PC-3 (cell line): ENCODE measurements at regions not wholly inside any gene's neighbourhood (a gene's known extent, or its start where the extent isn't known, plus 50 kb on each side); places are given as distances from the start of the nearest gene placed in this dataset.

Experiments
- ATAC-seq: fragments of 200-7000 bp; cut with Tn5 transposase; 2 replicates; pipeline ENCODE4 v1.9.1; 2020; ENCODE audit warnings: mild to moderate bottlenecking, moderate library complexity
- BruUV-seq: library from RNA; stranded (reverse); fragments of 400-500 nt; replicated peaks from 2 replicates; lab custom pipeline; 2021; lab: Mats Ljungman, UMichigan
- CTCF ChIA-PET: fragments of 300-600 bp; sonication (Branson Sonifier 250); formaldehyde crosslinking; loops from one replicate; lab custom pipeline; 2022; ENCODE audit warnings: antibody characterized with exemption; lab: Charles Lee
- POLR2A ChIA-PET: fragments of 300-600 bp; sonication (Branson Sonifier 250); formaldehyde crosslinking; loops from one replicate; lab custom pipeline; 2022; ENCODE audit warnings: antibody characterized with exemption; ENCODE audit not compliant: unreplicated experiment; lab: Charles Lee
- DNase-seq: peaks from one replicate; pipeline ENCODE4 v3.0.0-alpha.2; 2015
- H2AFZ ChIP-seq: fragments of 300-600 bp; sonication (generic); 2 replicates; pipeline ENCODE4 v1.6.0; 2016; ENCODE audit warnings: antibody characterized with exemption, low read length
- H3F3A ChIP-seq: fragments of 300-600 bp; sonication (generic); one replicate; pipeline ENCODE4 v1.6.0; 2017; ENCODE audit warnings: antibody characterized with exemption, low read length, control low read depth, mild to moderate bottlenecking; ENCODE audit not compliant: unreplicated experiment
- H3K27ac ChIP-seq: fragments of 300-600 bp; sonication (generic); 2 replicates; pipeline ENCODE4 v1.5.1; 2016; ENCODE audit warnings: mild to moderate bottlenecking, low read length
- H3K27me3 ChIP-seq: fragments of 300-600 bp; sonication (generic); 2 replicates; pipeline ENCODE4 v1.6.1; 2016; ENCODE audit warnings: low read length, mixed read lengths
- H3K36me3 ChIP-seq: fragments of 300-600 bp; sonication (generic); 2 replicates; pipeline ENCODE4 v1.6.1; 2016; ENCODE audit warnings: low read depth, mixed run types, low read length, mixed read lengths
- H3K4me1 ChIP-seq: fragments of 300-600 bp; sonication (generic); 2 replicates; pipeline ENCODE4 v1.5.1; 2016; ENCODE audit warnings: low read length; ENCODE audit not compliant: insufficient read depth
- H3K4me2 ChIP-seq: fragments of 300-600 bp; sonication (generic); 2 replicates; pipeline ENCODE4 v1.6.0; 2016; ENCODE audit warnings: low read length
- H3K4me3 ChIP-seq: fragments of 300-600 bp; sonication (generic); 2 replicates; pipeline ENCODE4 v1.5.1; 2016; ENCODE audit warnings: mild to moderate bottlenecking, low read length, mixed read lengths
- H3K79me2 ChIP-seq: fragments of 300-600 bp; sonication (generic); 2 replicates; pipeline ENCODE4 v1.6.1; 2017; ENCODE audit warnings: low read length, mixed read lengths
- H3K9ac ChIP-seq: fragments of 300-600 bp; sonication (generic); 2 replicates; pipeline ENCODE4 v1.6.0; 2016; ENCODE audit warnings: mild to moderate bottlenecking, low read length
- H3K9me2 ChIP-seq: fragments of 300-600 bp; sonication (generic); replicated peaks from 2 replicates; pipeline ENCODE4 v1.6.1; 2016; ENCODE audit warnings: mixed run types, low read length, mixed read lengths
- H3K9me3 ChIP-seq: fragments of 300-600 bp; sonication (generic); 2 replicates; pipeline ENCODE4 v1.6.1; 2016; ENCODE audit warnings: low read length, mixed read lengths
- H4K20me1 ChIP-seq: fragments of 300-600 bp; sonication (generic); 2 replicates; pipeline ENCODE4 v1.6.1; 2016; ENCODE audit warnings: low read length, mixed read lengths
- EZH2 ChIP-seq: fragments of 300-600 bp; sonication (generic); IDR thresholded peaks from one replicate; pipeline ENCODE4 v1.6.1; 2017; ENCODE audit warnings: antibody characterized with exemption, mild to moderate bottlenecking, low read length; ENCODE audit not compliant: unreplicated experiment
- EZH2phosphoT487 ChIP-seq: fragments of 300-600 bp; sonication (generic); IDR thresholded peaks from 2 replicates; pipeline ENCODE4 v1.6.1; 2018; ENCODE audit warnings: mild to moderate bottlenecking, antibody characterized with exemption, low read length, borderline replicate concordance
- intact Hi-C: fragments of 100-400 bp; cut with micrococcal nuclease; formaldehyde crosslinking; loops from 2 replicates; pipeline ENCODE4 v1.9.0; 2023
- TF ChIP-seq, protein P1 (sequence below): fragments of 300-600 bp; sonication (generic); conservative IDR thresholded peaks from 2 replicates; pipeline ENCODE4 v1.5.1; 2017; ENCODE audit warnings: antibody characterized with exemption, low read depth, mild to moderate bottlenecking, low read length

DNA sequence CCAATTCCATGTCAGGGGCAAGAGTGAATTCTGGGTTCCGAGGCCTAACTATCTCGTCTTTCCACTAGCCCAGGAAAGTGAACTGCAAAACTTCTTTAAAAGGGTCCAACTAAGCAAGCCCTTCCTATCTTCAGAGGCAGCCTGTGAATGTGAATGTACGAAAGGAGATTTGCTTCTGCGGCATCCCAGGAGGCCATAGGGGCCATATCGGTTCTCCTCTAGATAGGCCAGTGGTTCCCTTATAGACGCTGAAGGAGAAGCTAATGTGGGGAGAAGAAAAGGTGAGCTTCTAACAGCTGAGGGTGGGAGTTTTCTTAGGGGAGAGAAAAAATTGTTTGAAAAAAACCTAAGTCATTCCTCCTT is 128.0 kb upstream of the C1orf174 start:
- no TSS peak for BruUV-seq
- Histone ChIP-seq H3F3A (no peaks in the 10 kb centered on the region), H3K4me2 (no peak overlapping the region), H3K27me3 (peaks cover 81% of the 10 kb centered on the region), H3K27ac (no peak overlapping the region), H3K79me2 (no peaks in the 10 kb centered on the region), H3K36me3 (no peaks in the 10 kb centered on the region), H3K9me2 (no peaks in the 10 kb centered on the region), H3K9ac (no peak overlapping the region), H4K20me1 (no peaks in the 10 kb centered on the region), H2AFZ (no peak overlapping the region), H3K9me3 (peaks cover 3% of the 10 kb centered on the region; the same call in 1 of the 2 replicates), H3K4me3 (no peak overlapping the region), H3K4me1 (no peaks in the 10 kb centered on the region)
- TF ChIP-seq EZH2phosphoT487 (no peak), EZH2 (no peak)
- TF ChIP-seq, protein P1, sequence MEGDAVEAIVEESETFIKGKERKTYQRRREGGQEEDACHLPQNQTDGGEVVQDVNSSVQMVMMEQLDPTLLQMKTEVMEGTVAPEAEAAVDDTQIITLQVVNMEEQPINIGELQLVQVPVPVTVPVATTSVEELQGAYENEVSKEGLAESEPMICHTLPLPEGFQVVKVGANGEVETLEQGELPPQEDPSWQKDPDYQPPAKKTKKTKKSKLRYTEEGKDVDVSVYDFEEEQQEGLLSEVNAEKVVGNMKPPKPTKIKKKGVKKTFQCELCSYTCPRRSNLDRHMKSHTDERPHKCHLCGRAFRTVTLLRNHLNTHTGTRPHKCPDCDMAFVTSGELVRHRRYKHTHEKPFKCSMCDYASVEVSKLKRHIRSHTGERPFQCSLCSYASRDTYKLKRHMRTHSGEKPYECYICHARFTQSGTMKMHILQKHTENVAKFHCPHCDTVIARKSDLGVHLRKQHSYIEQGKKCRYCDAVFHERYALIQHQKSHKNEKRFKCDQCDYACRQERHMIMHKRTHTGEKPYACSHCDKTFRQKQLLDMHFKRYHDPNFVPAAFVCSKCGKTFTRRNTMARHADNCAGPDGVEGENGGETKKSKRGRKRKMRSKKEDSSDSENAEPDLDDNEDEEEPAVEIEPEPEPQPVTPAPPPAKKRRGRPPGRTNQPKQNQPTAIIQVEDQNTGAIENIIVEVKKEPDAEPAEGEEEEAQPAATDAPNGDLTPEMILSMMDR = no peak
- ATAC-seq (no peak), DNase-seq (no peak)
- ChIA-PET CTCF (no interaction called here), POLR2A (no interaction called here)
- intact Hi-C loops = no loop called here

DNA sequence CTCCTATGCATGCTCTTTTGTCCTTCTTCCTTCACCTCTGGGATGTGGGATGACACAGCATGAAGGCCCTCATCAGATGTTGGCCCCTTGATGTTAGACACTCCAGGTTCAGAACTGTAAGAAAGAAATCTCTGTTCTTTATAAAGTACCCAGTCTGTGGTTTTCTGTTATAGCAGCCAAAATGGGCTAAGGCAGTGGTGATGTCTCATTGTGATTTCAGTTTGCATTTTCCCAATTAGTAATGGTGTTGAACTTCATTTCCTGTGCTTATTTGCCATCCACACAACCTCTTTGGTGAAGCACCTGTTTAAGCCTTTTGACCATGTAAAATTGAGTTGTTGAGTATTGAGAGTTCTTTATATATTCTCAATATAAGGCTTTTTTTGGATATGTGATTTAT is 129.3 kb upstream of the C1orf174 start:
- H3K79me2 ChIP-seq = no peaks in the 10 kb centered on the region
- no peak overlapping the region for H3K4me3 ChIP-seq
- no TSS peak for BruUV-seq
- H4K20me1 ChIP-seq = no peaks in the 10 kb centered on the region
- no peak for ATAC-seq
- peaks cover 83% of the 10 kb centered on the region for H3K27me3 ChIP-seq
- TF ChIP-seq EZH2 (no peak), EZH2phosphoT487 (no peak)
- TF ChIP-seq, protein P1 = no peak
- CTCF ChIA-PET = no interaction called here
- no peak overlapping the region for H3K27ac ChIP-seq
- no peaks in the 10 kb centered on the region for H3K36me3 ChIP-seq
- no peak overlapping the region for H3K4me2 ChIP-seq
- no peak for DNase-seq
- H3K9me3 ChIP-seq = peaks cover 3% of the 10 kb centered on the region; the same call in 1 of the 2 replicates
- H3F3A ChIP-seq = no peaks in the 10 kb centered on the region
- no peaks in the 10 kb centered on the region for H3K9me2 ChIP-seq
- intact Hi-C loops = no loop called here
- POLR2A ChIA-PET = no interaction called here
- no peak overlapping the region for H2AFZ ChIP-seq
- no peaks in the 10 kb centered on the region for H3K4me1 ChIP-seq
- no peak overlapping the region for H3K9ac ChIP-seq

DNA sequence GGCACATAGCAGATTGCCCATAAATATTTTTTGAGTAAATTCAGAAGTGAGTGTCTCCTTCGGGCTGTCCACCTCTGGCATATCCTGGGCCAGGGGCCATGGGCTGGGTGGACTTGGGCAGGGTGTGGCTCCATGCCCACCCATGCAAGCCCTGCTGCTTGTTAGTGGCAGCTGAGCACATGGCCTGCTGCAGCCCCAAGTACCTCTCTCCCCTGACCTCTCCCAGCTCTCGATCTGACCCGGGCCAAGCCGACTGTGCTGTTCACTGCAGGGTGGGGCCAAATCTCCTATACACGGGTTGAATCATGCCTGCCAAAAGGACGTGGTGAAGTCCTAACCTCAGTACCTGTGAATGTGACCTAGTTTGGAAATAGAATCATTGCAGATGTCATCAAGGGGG is 132.5 kb upstream of the C1orf174 start:
- peaks cover 3% of the 10 kb centered on the region; the same call in 1 of the 2 replicates for H3K9me3 ChIP-seq

More for the DNA sequence above, 132.5 kb upstream of the C1orf174 start:
- no peaks in the 10 kb centered on the region for H3F3A ChIP-seq
- ChIA-PET POLR2A (no interaction called here), CTCF (no interaction called here)
- H3K4me3 ChIP-seq = no peak overlapping the region
- no peaks in the 10 kb centered on the region for H3K9me2 ChIP-seq
- ATAC-seq (no peak), DNase-seq (no peak)
- no peak overlapping the region for H3K27ac ChIP-seq
- H3K4me1 ChIP-seq = no peaks in the 10 kb centered on the region
- no peaks in the 10 kb centered on the region for H3K36me3 ChIP-seq
- H4K20me1 ChIP-seq = no peaks in the 10 kb centered on the region
- intact Hi-C loops = no loop called here
- H3K79me2 ChIP-seq = no peaks in the 10 kb centered on the region
- no peak for TF ChIP-seq EZH2
- no peak for TF ChIP-seq EZH2phosphoT487
- TF ChIP-seq, protein P1 = no peak
- H2AFZ ChIP-seq = no peak overlapping the region
- H3K4me2 ChIP-seq = no peak overlapping the region
- peaks cover 63% of the 10 kb centered on the region for H3K27me3 ChIP-seq
- no peak overlapping the region for H3K9ac ChIP-seq
- no TSS peak for BruUV-seq
